Activated T-helper 1 cell treated with anti-CD3 and anti-CD28 coated beads, Interleukin-12 subunit alpha, Interleukin-12 subunit beta, Interleukin-2, Interleukin-4 antibody, amounts not matched to agents 30 ng/mL and 10 ng/mL and 1 ng/mL, durations not matched to agents 14 hours and 24 hours and 36 hours (primary cell): ENCODE measurements at regions not wholly inside any gene's neighbourhood (a gene's known extent, or its start where the extent isn't known, plus 50 kb on each side); places are given as distances from the start of the nearest gene placed in this dataset.

Source experiments
- DNase-seq: peaks from one replicate; pipeline ENCODE4 v3.0.0; 2021; ENCODE audit warnings: low spot score
- H3K27ac Mint-ChIP-seq: one replicate; pipeline ENCODE4 v1.8.0; 2021; ENCODE audit warnings: mild to moderate bottlenecking, mixed read lengths
- H3K27me3 Mint-ChIP-seq: one replicate; pipeline ENCODE4 v1.8.0; 2022; ENCODE audit warnings: mild to moderate bottlenecking, moderate library complexity, mixed read lengths; ENCODE audit not compliant: insufficient read depth
- H3K36me3 Mint-ChIP-seq: one replicate; pipeline ENCODE4 v1.8.0; 2021; ENCODE audit warnings: low read depth, mixed read lengths
- H3K4me1 Mint-ChIP-seq: one replicate; pipeline ENCODE4 v1.8.0; 2021; ENCODE audit warnings: low read depth, mixed read lengths
- H3K4me3 Mint-ChIP-seq: one replicate; pipeline ENCODE4 v1.8.0; 2021; ENCODE audit warnings: mild to moderate bottlenecking, moderate library complexity, mixed read lengths
- H3K9me3 Mint-ChIP-seq: one replicate; pipeline ENCODE4 v1.8.0; 2021; ENCODE audit warnings: mixed read lengths
- intact Hi-C: fragments of 100-400 bp; cut with micrococcal nuclease; formaldehyde crosslinking; loops from one replicate; pipeline ENCODE4 v1.15.1; 2024

DNA sequence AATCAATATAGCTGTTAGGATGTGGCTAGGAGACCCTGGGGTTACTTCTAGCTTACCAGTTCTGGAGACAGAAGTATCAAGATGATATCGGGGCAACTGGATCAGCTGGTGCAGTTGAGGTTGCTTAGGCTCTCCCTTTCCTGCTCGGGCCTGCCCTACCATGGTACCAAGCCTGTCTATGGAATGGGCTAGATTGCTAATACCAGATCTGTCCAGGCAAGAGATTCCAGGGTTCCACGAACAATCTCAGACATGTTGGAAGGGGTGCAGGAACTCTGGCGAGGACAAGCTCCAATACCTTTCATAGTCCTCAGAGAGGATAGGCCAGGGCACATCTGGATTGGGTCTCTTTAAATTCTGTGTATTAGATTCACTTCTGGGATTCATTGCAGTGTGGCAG, 53.8 kb downstream of the ADM start:
- H3K4me1 Mint-ChIP-seq: no peaks in the 10 kb centered on the region
- no peak overlapping the region for H3K27ac Mint-ChIP-seq
- DNase-seq: no peak
- intact Hi-C loops: no loop called here
- no peak overlapping the region for H3K4me3 Mint-ChIP-seq
- H3K9me3 Mint-ChIP-seq: no peaks in the 10 kb centered on the region
- peaks cover 7% of the 10 kb centered on the region for H3K27me3 Mint-ChIP-seq
- no peaks in the 10 kb centered on the region for H3K36me3 Mint-ChIP-seq

DNA sequence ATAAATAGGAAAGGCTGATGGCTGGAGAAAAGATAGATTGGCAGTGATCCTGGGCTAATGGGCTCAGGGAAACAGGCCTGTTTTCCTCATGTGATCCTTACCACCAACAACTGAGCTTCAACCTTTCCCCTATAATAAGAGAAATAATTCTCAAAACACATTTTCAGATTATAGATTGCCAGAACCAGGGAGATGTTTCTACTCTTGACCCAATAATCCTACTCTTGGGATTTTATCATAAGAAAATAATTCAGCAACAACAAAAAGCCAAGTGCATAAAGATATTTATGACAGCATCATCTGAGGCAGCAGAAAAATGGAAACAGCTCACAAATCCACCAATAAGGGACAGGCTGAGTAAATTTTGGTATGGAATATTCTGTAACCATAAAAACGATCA, 54.3 kb downstream of the ADM start:
- no peak overlapping the region for H3K27ac Mint-ChIP-seq
- no peak for DNase-seq
- H3K4me3 Mint-ChIP-seq: no peak overlapping the region
- H3K36me3 Mint-ChIP-seq: no peaks in the 10 kb centered on the region
- H3K4me1 Mint-ChIP-seq: no peaks in the 10 kb centered on the region
- peaks cover 7% of the 10 kb centered on the region for H3K27me3 Mint-ChIP-seq
- no peaks in the 10 kb centered on the region for H3K9me3 Mint-ChIP-seq
- intact Hi-C loops: no loop called here

DNA sequence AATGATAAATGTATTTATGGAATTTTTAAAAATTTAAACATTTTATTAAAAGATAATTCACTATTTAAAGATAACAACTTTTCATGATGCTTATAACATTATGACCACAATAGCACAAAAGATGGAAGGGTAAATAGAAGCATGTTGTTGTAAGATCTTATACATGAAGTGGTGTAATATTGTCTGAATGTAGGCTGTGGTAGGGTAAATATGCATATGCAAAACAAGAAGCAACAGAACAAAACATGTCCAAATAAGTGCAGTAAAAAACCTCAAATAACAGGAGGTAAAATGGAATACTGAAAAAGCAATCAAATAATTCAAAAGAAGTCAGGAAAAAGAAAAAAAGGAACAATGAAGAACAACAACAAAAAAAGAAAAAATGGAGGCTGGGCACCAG, 56.0 kb downstream of the ADM start:
- Mint-ChIP-seq H3K27ac (no peak overlapping the region), H3K9me3 (no peaks in the 10 kb centered on the region), H3K27me3 (peaks cover 7% of the 10 kb centered on the region), H3K4me3 (no peak overlapping the region), H3K4me1 (no peaks in the 10 kb centered on the region), H3K36me3 (no peaks in the 10 kb centered on the region)
- no peak for DNase-seq
- intact Hi-C loops: no loop called here

DNA sequence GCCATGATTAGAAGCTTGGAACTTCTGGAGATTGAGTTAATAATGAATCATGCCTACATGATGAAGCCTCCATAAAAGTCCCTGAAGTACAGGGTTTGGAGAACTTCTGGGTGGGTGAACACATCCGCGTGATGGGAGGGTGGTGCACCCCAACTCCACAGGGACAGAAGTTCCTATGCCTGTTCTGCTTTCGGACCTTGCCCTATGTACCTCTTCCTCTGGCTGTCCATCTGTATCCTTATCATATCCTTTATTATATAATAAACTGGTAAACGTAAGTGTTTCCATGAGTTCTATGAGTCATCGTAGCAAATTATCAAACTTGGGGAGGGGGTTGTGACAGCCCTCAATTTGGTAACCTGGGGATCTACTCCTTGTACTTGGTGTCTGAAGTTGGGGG, 60.2 kb downstream of the ADM start:
- peaks cover 5% of the 10 kb centered on the region for H3K4me1 Mint-ChIP-seq
- H3K36me3 Mint-ChIP-seq: no peaks in the 10 kb centered on the region
- DNase-seq: no peak
- intact Hi-C loops: no loop called here
- H3K9me3 Mint-ChIP-seq: no peaks in the 10 kb centered on the region
- H3K27ac Mint-ChIP-seq: no peak overlapping the region
- peaks cover 5% of the 10 kb centered on the region for H3K27me3 Mint-ChIP-seq
- H3K4me3 Mint-ChIP-seq: no peak overlapping the region

DNA sequence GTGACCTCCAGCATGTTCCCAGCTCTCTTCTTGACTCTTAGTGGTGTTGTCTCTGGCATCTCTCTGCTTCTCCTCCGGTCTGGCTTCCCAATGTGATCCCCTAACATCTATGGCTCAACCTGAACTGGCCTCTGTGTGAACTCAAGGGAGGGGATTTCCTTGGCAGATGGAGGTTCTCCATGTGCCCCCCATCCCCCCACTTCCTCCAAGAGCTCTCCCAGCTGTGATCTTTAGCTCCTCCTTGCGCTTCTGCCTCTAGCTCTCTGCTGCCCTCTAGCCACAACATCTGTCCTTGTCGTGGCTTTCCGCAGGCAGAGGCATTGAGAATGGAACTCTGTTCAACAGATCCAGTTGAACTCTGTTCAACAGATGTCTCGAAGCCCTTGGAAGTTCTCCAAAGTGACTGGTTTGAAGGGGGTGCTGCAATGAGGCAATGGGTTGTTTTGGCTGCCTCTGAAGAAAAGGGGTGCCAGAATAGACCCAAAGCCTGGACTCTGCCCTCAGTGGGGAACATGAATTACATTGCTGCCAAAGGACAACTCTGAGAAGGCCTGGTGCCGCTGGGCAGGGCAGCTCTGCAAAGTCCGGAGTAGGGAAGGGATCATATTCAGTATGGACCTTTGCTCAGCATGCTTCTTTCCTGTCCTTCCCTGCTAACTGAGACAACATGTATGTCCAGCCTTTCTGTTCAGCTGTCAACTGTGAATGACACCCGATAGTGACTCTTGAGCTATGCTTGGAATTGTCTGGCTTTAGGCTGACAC, 61.9 kb downstream of the ADM start:
- Mint-ChIP-seq H3K9me3 (no peaks in the 10 kb centered on the region), H3K27ac (no peak overlapping the region)
- intact Hi-C loops: loop anchor here (1.0 to 2.0 kb wide), 4 partner anchors 58 to 607 kb away; no protein-coding TSS in a partner anchor

DNA sequence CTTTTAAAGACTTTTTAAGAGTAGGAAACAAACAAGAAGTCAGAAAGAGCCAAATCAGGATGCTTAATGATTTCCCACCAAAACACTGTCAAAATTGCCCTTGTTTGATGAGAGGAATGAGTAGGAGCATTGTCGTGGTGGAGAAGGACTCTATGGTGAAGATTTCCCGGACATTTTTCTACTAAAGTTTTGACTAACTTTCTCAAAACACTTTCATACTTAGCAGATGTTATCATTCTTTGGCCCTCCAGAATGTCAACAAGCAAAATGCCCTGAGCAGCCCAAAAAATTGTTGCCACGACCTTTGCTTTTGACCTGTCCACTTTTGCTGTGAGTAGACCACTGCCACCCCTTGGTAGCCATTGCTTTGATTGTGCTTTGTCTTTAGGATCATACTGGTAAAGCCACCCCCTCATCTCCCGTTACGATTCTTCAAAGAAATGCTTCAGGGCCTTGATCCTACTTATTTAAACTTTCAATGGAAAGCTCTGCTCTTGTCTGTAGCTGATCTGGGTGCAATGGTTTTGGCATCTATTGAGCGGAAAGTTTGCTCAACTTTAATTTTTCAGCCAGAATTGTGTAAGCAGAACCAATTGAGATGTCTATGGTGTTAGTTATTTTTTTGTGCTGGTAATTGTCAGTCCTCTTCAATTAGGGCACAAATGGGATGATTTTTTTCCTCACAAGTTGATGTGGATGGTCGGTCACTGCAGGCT, 67.2 kb downstream of the ADM start:
- Mint-ChIP-seq H3K27ac (no peak overlapping the region), H3K4me3 (no peak overlapping the region), H3K36me3 (no peaks in the 10 kb centered on the region), H3K27me3 (peaks cover 3% of the 10 kb centered on the region), H3K4me1 (no peaks in the 10 kb centered on the region), H3K9me3 (no peaks in the 10 kb centered on the region)
- no peak for DNase-seq
- intact Hi-C loops: no loop called here

More for the DNA sequence above, 61.9 kb downstream of the ADM start:
- Mint-ChIP-seq H3K36me3 (no peaks in the 10 kb centered on the region), H3K27me3 (peaks cover 5% of the 10 kb centered on the region), H3K4me1 (peaks cover 5% of the 10 kb centered on the region), H3K4me3 (no peak overlapping the region)
- DNase-seq: peak; percentile 51

- Mint-ChIP-seq H3K9me3 (no peaks in the 10 kb centered on the region), H3K4me3 (no peak overlapping the region), H3K27ac (no peak overlapping the region)
Observed at GRCh38 chr11:10373340-10373739, 68.5 kb downstream of the ADM start.

GRCh38 chr11:10373929-10374328, 69.1 kb downstream of the ADM start:
- Mint-ChIP-seq H3K27me3 (no peaks in the 10 kb centered on the region), H3K4me1 (no peaks in the 10 kb centered on the region), H3K4me3 (no peak overlapping the region), H3K27ac (no peak overlapping the region), H3K36me3 (no peaks in the 10 kb centered on the region), H3K9me3 (no peaks in the 10 kb centered on the region)
- intact Hi-C loops: no loop called here
- DNase-seq: no peak

More at GRCh38 chr11:10373340-10373739, 68.5 kb downstream of the ADM start:
- no peak for DNase-seq
- no peaks in the 10 kb centered on the region for H3K36me3 Mint-ChIP-seq
- no peaks in the 10 kb centered on the region for H3K27me3 Mint-ChIP-seq
- no peaks in the 10 kb centered on the region for H3K4me1 Mint-ChIP-seq
- intact Hi-C loops: no loop called here

- DNase-seq: no peak
- no peaks in the 10 kb centered on the region for H3K36me3 Mint-ChIP-seq
- no peak overlapping the region for H3K27ac Mint-ChIP-seq
- intact Hi-C loops: no loop called here
- no peaks in the 10 kb centered on the region for H3K4me1 Mint-ChIP-seq
- no peak overlapping the region for H3K4me3 Mint-ChIP-seq
- H3K27me3 Mint-ChIP-seq: no peaks in the 10 kb centered on the region
- no peaks in the 10 kb centered on the region for H3K9me3 Mint-ChIP-seq
Observed at GRCh38 chr11:10374386-10374785, 69.5 kb downstream of the ADM start.

DNA sequence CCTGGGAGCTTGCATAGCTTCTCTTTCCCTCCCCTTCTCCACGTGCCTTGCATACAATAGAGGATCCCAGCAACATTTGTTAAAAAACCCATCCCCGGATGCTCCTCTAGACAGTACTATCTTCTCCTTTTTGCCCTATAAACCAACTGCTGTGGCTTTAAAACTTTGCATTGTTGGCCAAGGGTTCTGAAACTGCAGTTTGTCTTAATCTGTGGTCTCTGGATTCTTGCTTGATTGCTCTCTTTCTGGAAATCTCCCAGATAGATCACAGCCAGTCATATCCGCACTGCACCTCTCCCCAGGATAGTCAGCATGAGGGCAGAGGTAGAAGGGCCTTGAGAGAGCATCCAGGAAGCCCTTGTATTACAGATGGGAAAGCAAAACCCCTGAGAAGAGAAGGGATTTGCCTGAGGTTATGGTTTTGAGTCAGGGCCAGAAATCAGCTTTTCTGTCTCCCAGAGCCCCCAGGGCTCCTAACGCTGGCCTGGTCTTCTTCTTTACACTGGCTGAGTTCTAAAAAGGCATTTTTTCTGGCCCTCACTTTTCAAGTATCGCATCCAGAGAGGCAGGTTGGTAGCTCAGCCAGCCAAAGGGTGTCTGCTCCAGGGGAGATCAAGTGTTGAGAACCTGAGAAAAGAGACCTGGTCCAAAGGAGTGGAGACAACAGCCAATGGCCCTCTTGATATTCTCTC, 70.6 kb downstream of the ADM start:
- H3K9me3 Mint-ChIP-seq: no peaks in the 10 kb centered on the region
- H3K27me3 Mint-ChIP-seq: no peaks in the 10 kb centered on the region
- no peak overlapping the region for H3K27ac Mint-ChIP-seq
- no peak overlapping the region for H3K4me3 Mint-ChIP-seq
- no peaks in the 10 kb centered on the region for H3K36me3 Mint-ChIP-seq
- no peaks in the 10 kb centered on the region for H3K4me1 Mint-ChIP-seq
- DNase-seq: no peak
- intact Hi-C loops: no loop called here

GRCh38 chr11:10376061-10376460, 71.2 kb downstream of the ADM start:
- Mint-ChIP-seq H3K4me1 (no peaks in the 10 kb centered on the region), H3K36me3 (no peaks in the 10 kb centered on the region), H3K27ac (no peak overlapping the region), H3K27me3 (no peaks in the 10 kb centered on the region), H3K4me3 (no peak overlapping the region), H3K9me3 (no peaks in the 10 kb centered on the region)
- no peak for DNase-seq
- intact Hi-C loops: no loop called here

GRCh38 chr11:10377183-10377582, 72.3 kb downstream of the ADM start:
- DNase-seq: no peak
- Mint-ChIP-seq H3K36me3 (no peaks in the 10 kb centered on the region), H3K4me1 (no peaks in the 10 kb centered on the region), H3K4me3 (no peak overlapping the region), H3K9me3 (no peaks in the 10 kb centered on the region), H3K27me3 (no peaks in the 10 kb centered on the region), H3K27ac (no peak overlapping the region)
- intact Hi-C loops: no loop called here

DNA sequence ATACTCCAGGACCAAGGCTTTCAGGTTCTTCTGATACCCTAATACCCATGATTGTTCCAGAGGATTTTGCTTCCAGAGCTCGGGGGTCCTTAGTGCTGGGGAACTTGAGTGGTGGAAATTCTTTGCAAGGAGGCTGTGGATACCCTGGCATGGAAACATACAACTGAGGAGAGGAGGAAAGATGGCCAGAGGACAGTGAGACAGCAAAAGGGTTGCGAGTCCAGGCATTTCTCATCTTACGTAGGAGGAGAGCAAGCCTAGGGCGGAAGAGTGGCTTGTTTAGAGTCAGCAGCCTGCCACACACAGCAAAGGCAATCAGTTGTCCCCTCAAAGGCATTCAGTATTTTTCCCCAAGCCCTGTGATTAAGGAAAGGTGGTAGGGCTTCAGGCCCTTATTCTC, 73.5 kb downstream of the ADM start:
- DNase-seq: no peak
- intact Hi-C loops: no loop called here
- no peaks in the 10 kb centered on the region for H3K9me3 Mint-ChIP-seq
- no peaks in the 10 kb centered on the region for H3K27me3 Mint-ChIP-seq
- no peak overlapping the region for H3K4me3 Mint-ChIP-seq
- H3K4me1 Mint-ChIP-seq: no peaks in the 10 kb centered on the region
- no peaks in the 10 kb centered on the region for H3K36me3 Mint-ChIP-seq
- no peak overlapping the region for H3K27ac Mint-ChIP-seq
